ENCODE measurements at regions not wholly inside any gene's neighbourhood (a gene's known extent, or its start where the extent isn't known, plus 50 kb on each side); places are given as distances from the start of the nearest gene placed in this dataset.

GRCh38 chr5:124410539-124411488 lies 335.6 kb downstream of the ZNF608 start:
- TF ChIP-seq, protein P1, sequence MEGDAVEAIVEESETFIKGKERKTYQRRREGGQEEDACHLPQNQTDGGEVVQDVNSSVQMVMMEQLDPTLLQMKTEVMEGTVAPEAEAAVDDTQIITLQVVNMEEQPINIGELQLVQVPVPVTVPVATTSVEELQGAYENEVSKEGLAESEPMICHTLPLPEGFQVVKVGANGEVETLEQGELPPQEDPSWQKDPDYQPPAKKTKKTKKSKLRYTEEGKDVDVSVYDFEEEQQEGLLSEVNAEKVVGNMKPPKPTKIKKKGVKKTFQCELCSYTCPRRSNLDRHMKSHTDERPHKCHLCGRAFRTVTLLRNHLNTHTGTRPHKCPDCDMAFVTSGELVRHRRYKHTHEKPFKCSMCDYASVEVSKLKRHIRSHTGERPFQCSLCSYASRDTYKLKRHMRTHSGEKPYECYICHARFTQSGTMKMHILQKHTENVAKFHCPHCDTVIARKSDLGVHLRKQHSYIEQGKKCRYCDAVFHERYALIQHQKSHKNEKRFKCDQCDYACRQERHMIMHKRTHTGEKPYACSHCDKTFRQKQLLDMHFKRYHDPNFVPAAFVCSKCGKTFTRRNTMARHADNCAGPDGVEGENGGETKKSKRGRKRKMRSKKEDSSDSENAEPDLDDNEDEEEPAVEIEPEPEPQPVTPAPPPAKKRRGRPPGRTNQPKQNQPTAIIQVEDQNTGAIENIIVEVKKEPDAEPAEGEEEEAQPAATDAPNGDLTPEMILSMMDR (IDR thresholded peaks at IDR 0.05; ENCODE audit: extremely low read depth in 1 of 2, insufficient read depth in 1 of 2, low read depth in 1 of 2, low read length in 2 of 2): no peak
- TF ChIP-seq POLR2AphosphoS5 (IDR thresholded peaks at IDR 0.05; ENCODE audit: insufficient read depth, low read depth, low read length) (no peak), POLR2A (IDR thresholded peaks at IDR 0.05; ENCODE audit: low read depth, low read length) (no peak), EZH2 (IDR thresholded peaks at IDR 0.05; ENCODE audit: borderline replicate concordance, low read depth, low read length, severe bottlenecking) (no peak)

All from endothelial cell of umbilical vein (primary cell).